Medulla oblongata (tissue), 1 donor: ENCODE measurements at regions not wholly inside any gene's neighbourhood (a gene's known extent, or its start where the extent isn't known, plus 50 kb on each side); places are given as distances from the start of the nearest gene placed in this dataset.

Source experiments
- DNase-seq: peaks from one replicate; pipeline ENCODE4 v3.0.0-alpha.2; 2015; ENCODE audit errors: extremely low spot score

- DNase-seq, result no peak
These were observed 1420.3 kb downstream of the UQCRFS1 start for GRCh38 chr19:27792576-27793127.

- no peak for DNase-seq
These were observed 1432.4 kb downstream of the UQCRFS1 start for GRCh38 chr19:27780367-27781075.

GRCh38 chr19:27779954-27780353, 1433.0 kb downstream of the UQCRFS1 start:
- no peak for DNase-seq

GRCh38 chr19:27777726-27778125, 1435.2 kb downstream of the UQCRFS1 start:
- no peak for DNase-seq

GRCh38 chr19:27777242-27777641, 1435.7 kb downstream of the UQCRFS1 start:
- no peak for DNase-seq

GRCh38 chr19:27776524-27776923, 1436.4 kb downstream of the UQCRFS1 start:
- no peak for DNase-seq

- DNase-seq, result no peak
These were observed 1436.9 kb downstream of the UQCRFS1 start for GRCh38 chr19:27776020-27776419.

GRCh38 chr19:27775395-27775794, 1437.6 kb downstream of the UQCRFS1 start:
- no peak for DNase-seq

GRCh38 chr19:27774827-27775226, 1438.1 kb downstream of the UQCRFS1 start:
- DNase-seq, result no peak

GRCh38 chr19:27774337-27774736, 1438.6 kb downstream of the UQCRFS1 start:
- no peak for DNase-seq

- no peak for DNase-seq
These were observed 1439.4 kb downstream of the UQCRFS1 start for GRCh38 chr19:27773318-27774094.

- DNase-seq, result no peak
These were observed 1440.9 kb downstream of the UQCRFS1 start for GRCh38 chr19:27772059-27772458.

- no peak for DNase-seq
These were observed 1442.9 kb downstream of the UQCRFS1 start for GRCh38 chr19:27770095-27770494.

GRCh38 chr19:27767234-27767633, 1445.7 kb downstream of the UQCRFS1 start:
- no peak for DNase-seq

GRCh38 chr19:27765912-27766725, 1446.8 kb downstream of the UQCRFS1 start:
- no peak for DNase-seq

GRCh38 chr19:27765397-27765796, 1447.6 kb downstream of the UQCRFS1 start:
- no peak for DNase-seq

- DNase-seq, result no peak
These were observed 1448.7 kb downstream of the UQCRFS1 start for GRCh38 chr19:27764186-27764804.

- DNase-seq, result no peak
These were observed 1450.0 kb downstream of the UQCRFS1 start for GRCh38 chr19:27762933-27763332.

GRCh38 chr19:27759896-27760295, 1453.1 kb downstream of the UQCRFS1 start:
- no peak for DNase-seq

- DNase-seq, result no peak
These were observed 1454.1 kb downstream of the UQCRFS1 start for GRCh38 chr19:27758626-27759505.

- no peak for DNase-seq
These were observed 1458.3 kb downstream of the UQCRFS1 start for GRCh38 chr19:27754700-27755099.
